Lower leg skin (tissue), 3 donors: ENCODE measurements at regions not wholly inside any gene's neighbourhood (a gene's known extent, or its start where the extent isn't known, plus 50 kb on each side); places are given as distances from the start of the nearest gene placed in this dataset.

ENCODE experiments used
- CTCF ChIP-seq, 3 donors: fragments of 450-650 bp; IDR thresholded peaks; one replicate each; pipeline ENCODE4 v1.5.1; 2016; ENCODE audit warnings: antibody characterized with exemption in 3 of 3, mild to moderate bottlenecking in 3 of 3, moderate library complexity in 2 of 3
- POLR2A ChIP-seq, 2 donors: fragments of 450-650 bp; IDR thresholded peaks; one replicate each; pipeline ENCODE4 v1.6.1; 2016 to 2017; ENCODE audit warnings: antibody characterized with exemption in 2 of 2, mild to moderate bottlenecking in 1 of 2, moderate library complexity in 1 of 2

GRCh38 chr2:239548451-239548871 is 147.6 kb upstream of the HDAC4 start:
- TF ChIP-seq POLR2A (IDR thresholded peaks at IDR 0.05) = no peak
- no peak for TF ChIP-seq CTCF (IDR thresholded peaks at IDR 0.05)
